Activated CD4-positive, CD25-positive, alpha-beta regulatory T cell treated with anti-CD3 and anti-CD28 coated beads, Interleukin-2, amount 50 U/mL, for 72 hours (primary cell): ENCODE measurements at regions not wholly inside any gene's neighbourhood (a gene's known extent, or its start where the extent isn't known, plus 50 kb on each side); places are given as distances from the start of the nearest gene placed in this dataset.

ENCODE experiments used
- DNase-seq: peaks from one replicate; pipeline ENCODE4 v3.0.0; 2021

- no peak for DNase-seq
Measured at GRCh38 chr7:22618528-22618927, 108.5 kb upstream of the IL6 start.

- no peak for DNase-seq
Measured at GRCh38 chr7:22617166-22617565, 109.8 kb upstream of the IL6 start.

- no peak for DNase-seq
Measured at GRCh38 chr7:22613496-22613895, 113.5 kb upstream of the IL6 start.

GRCh38 chr7:22612776-22613175 is 112.8 kb upstream of the STEAP1B start:
- no peak for DNase-seq

- no peak for DNase-seq
Measured at GRCh38 chr7:22611758-22612079, 111.7 kb upstream of the STEAP1B start.

- DNase-seq = no peak
Measured at GRCh38 chr7:22610951-22611757, 111.2 kb upstream of the STEAP1B start.

GRCh38 chr7:22610263-22610662 is 110.3 kb upstream of the STEAP1B start:
- DNase-seq = no peak

GRCh38 chr7:22607180-22607579 is 107.2 kb upstream of the STEAP1B start:
- no peak for DNase-seq

- DNase-seq = no peak
Measured at GRCh38 chr7:22604246-22604645, 104.3 kb upstream of the STEAP1B start.

- DNase-seq = no peak
Measured at GRCh38 chr7:22601812-22602565, 102.0 kb upstream of the STEAP1B start.

- no peak for DNase-seq
Measured at GRCh38 chr7:22601408-22601807, 101.4 kb upstream of the STEAP1B start.

- no peak for DNase-seq
Measured at GRCh38 chr7:22601003-22601402, 101.0 kb upstream of the STEAP1B start.

- DNase-seq = no peak
Measured at GRCh38 chr7:22598318-22598920, 98.4 kb upstream of the STEAP1B start.

- no peak for DNase-seq
Measured at GRCh38 chr7:22597844-22598243, 97.9 kb upstream of the STEAP1B start.

GRCh38 chr7:22596763-22597400 is 96.9 kb upstream of the STEAP1B start:
- DNase-seq = no peak

- DNase-seq = no peak
Measured at GRCh38 chr7:22594020-22594419, 94.0 kb upstream of the STEAP1B start.

- DNase-seq = no peak
Measured at GRCh38 chr7:22591271-22591670, 91.3 kb upstream of the STEAP1B start.

- DNase-seq = no peak
Measured at GRCh38 chr7:22589641-22590201, 89.7 kb upstream of the STEAP1B start.

GRCh38 chr7:22588351-22588750 is 88.4 kb upstream of the STEAP1B start:
- no peak for DNase-seq

GRCh38 chr7:22587322-22587721 is 87.3 kb upstream of the STEAP1B start:
- DNase-seq = no peak

GRCh38 chr7:22586786-22587140 is 86.8 kb upstream of the STEAP1B start:
- no peak for DNase-seq

GRCh38 chr7:22586101-22586785 is 86.3 kb upstream of the STEAP1B start:
- DNase-seq = no peak

- no peak for DNase-seq
Measured at GRCh38 chr7:22584179-22584578, 84.2 kb upstream of the STEAP1B start.
